ENCODE measurements at regions not wholly inside any gene's neighbourhood (a gene's known extent, or its start where the extent isn't known, plus 50 kb on each side); places are given as distances from the start of the nearest gene placed in this dataset.

- Histone ChIP-seq H3K9ac (ENCODE audit: low read length) (no peak overlapping the region), H3K27me3 (ENCODE audit: low read length) (no peaks in the 10 kb centered on the region), H3K9me2 (replicated peaks; ENCODE audit: insufficient read depth, low read length) (no peaks in the 10 kb centered on the region), H3K4me3 (ENCODE audit: insufficient read depth, low read length, poor library complexity, severe bottlenecking) (no peak overlapping the region), H3F3A (ENCODE audit: insufficient read depth) (no peaks in the 10 kb centered on the region), H4K20me1 (ENCODE audit: low read depth, low read length) (no peaks in the 10 kb centered on the region), H2AFZ (ENCODE audit: low read depth, low read length, severe bottlenecking) (no peak overlapping the region), H3K27ac (ENCODE audit: low read depth, low read length) (no peak overlapping the region), H3K4me2 (ENCODE audit: low read depth, low read length, poor library complexity, severe bottlenecking) (no peak overlapping the region), H3K9me3 (ENCODE audit: insufficient read depth, low read length) (no peaks in the 10 kb centered on the region), H3K79me2 (ENCODE audit: insufficient read depth, low read length) (no peaks in the 10 kb centered on the region), H3K36me3 (ENCODE audit: low read length) (no peaks in the 10 kb centered on the region)
- TF ChIP-seq CTCF (IDR thresholded peaks at IDR 0.05; ENCODE audit: insufficient read depth, low read length, poor library complexity, severe bottlenecking) = no peak
- no peak for TF ChIP-seq EZH2phosphoT487 (conservative IDR thresholded peaks at IDR 0.05; ENCODE audit: low read length)
Observed at GRCh38 chr3:6644070-6644929, 216.6 kb upstream of the GRM7 start.

- no peaks in the 10 kb centered on the region for H3K9me3 ChIP-seq (ENCODE audit: insufficient read depth, low read length)
- no peaks in the 10 kb centered on the region for H3K9me2 ChIP-seq (replicated peaks; ENCODE audit: insufficient read depth, low read length)
- H3K4me2 ChIP-seq (ENCODE audit: low read depth, low read length, poor library complexity, severe bottlenecking) = no peak overlapping the region
- no peaks in the 10 kb centered on the region for H3K27me3 ChIP-seq (ENCODE audit: low read length)
- no peaks in the 10 kb centered on the region for H4K20me1 ChIP-seq (ENCODE audit: low read depth, low read length)
- no peak overlapping the region for H3K9ac ChIP-seq (ENCODE audit: low read length)
- H3K36me3 ChIP-seq (ENCODE audit: low read length) = no peaks in the 10 kb centered on the region
- H2AFZ ChIP-seq (ENCODE audit: low read depth, low read length, severe bottlenecking) = no peak overlapping the region
- no peak overlapping the region for H3K4me3 ChIP-seq (ENCODE audit: insufficient read depth, low read length, poor library complexity, severe bottlenecking)
- no peaks in the 10 kb centered on the region for H3K79me2 ChIP-seq (ENCODE audit: insufficient read depth, low read length)
- H3K27ac ChIP-seq (ENCODE audit: low read depth, low read length) = no peak overlapping the region
- no peaks in the 10 kb centered on the region for H3F3A ChIP-seq (ENCODE audit: insufficient read depth)
- TF ChIP-seq CTCF (IDR thresholded peaks at IDR 0.05; ENCODE audit: insufficient read depth, low read length, poor library complexity, severe bottlenecking) (no peak), EZH2phosphoT487 (conservative IDR thresholded peaks at IDR 0.05; ENCODE audit: low read length) (no peak)
Observed at GRCh38 chr3:6654670-6655069, 206.2 kb upstream of the GRM7 start.

- Histone ChIP-seq H3F3A (ENCODE audit: insufficient read depth) (no peaks in the 10 kb centered on the region), H3K9me2 (replicated peaks; ENCODE audit: insufficient read depth, low read length) (no peaks in the 10 kb centered on the region)
Observed at GRCh38 chr3:6655275-6655674, 205.6 kb upstream of the GRM7 start.

More at GRCh38 chr3:6655275-6655674, 205.6 kb upstream of the GRM7 start:
- no peak overlapping the region for H2AFZ ChIP-seq (ENCODE audit: low read depth, low read length, severe bottlenecking)
- no peaks in the 10 kb centered on the region for H3K9me3 ChIP-seq (ENCODE audit: insufficient read depth, low read length)
- H3K27me3 ChIP-seq (ENCODE audit: low read length) = no peaks in the 10 kb centered on the region
- H3K4me2 ChIP-seq (ENCODE audit: low read depth, low read length, poor library complexity, severe bottlenecking) = no peak overlapping the region
- no peak overlapping the region for H3K9ac ChIP-seq (ENCODE audit: low read length)
- no peaks in the 10 kb centered on the region for H4K20me1 ChIP-seq (ENCODE audit: low read depth, low read length)
- no peak overlapping the region for H3K4me3 ChIP-seq (ENCODE audit: insufficient read depth, low read length, poor library complexity, severe bottlenecking)
- no peak for TF ChIP-seq EZH2phosphoT487 (conservative IDR thresholded peaks at IDR 0.05; ENCODE audit: low read length)
- TF ChIP-seq CTCF (IDR thresholded peaks at IDR 0.05; ENCODE audit: insufficient read depth, low read length, poor library complexity, severe bottlenecking) = no peak
- H3K36me3 ChIP-seq (ENCODE audit: low read length) = no peaks in the 10 kb centered on the region
- no peak overlapping the region for H3K27ac ChIP-seq (ENCODE audit: low read depth, low read length)
- H3K79me2 ChIP-seq (ENCODE audit: insufficient read depth, low read length) = no peaks in the 10 kb centered on the region
